ENCODE measurements at regions not wholly inside any gene's neighbourhood (a gene's known extent, or its start where the extent isn't known, plus 50 kb on each side); places are given as distances from the start of the nearest gene placed in this dataset.

- TF ChIP-seq CTCF (IDR thresholded peaks at IDR 0.05; ENCODE audit: insufficient read depth, low read length, poor library complexity, severe bottlenecking) (no peak), EZH2phosphoT487 (conservative IDR thresholded peaks at IDR 0.05; ENCODE audit: low read length) (no peak)
These were observed 740.5 kb downstream of the TLE1 start for GRCh38 chr9:80948876-80949275.
